BJ (cell line): ENCODE measurements at regions not wholly inside any gene's neighbourhood (a gene's known extent, or its start where the extent isn't known, plus 50 kb on each side); places are given as distances from the start of the nearest gene placed in this dataset.

ENCODE experiments used
- CTCF ChIA-PET: fragments of 350-600 bp; formaldehyde crosslinking; extraction: SDS; loops from one replicate; lab custom pipeline; 2021; ENCODE audit warnings: antibody characterized with exemption, inconsistent platforms; lab: Yijun Ruan, JAX
- POLR2A ChIA-PET: fragments of 300-600 bp; sonication (Branson Sonifier 250); formaldehyde crosslinking; extraction: SDS; loops from one replicate; lab custom pipeline; 2021; ENCODE audit warnings: antibody characterized with exemption; lab: Charles Lee
- DNase-seq: peaks from one replicate; pipeline ENCODE4 v3.0.0-alpha.2; 2011; ENCODE audit warnings: low read depth
- H3K27me3 ChIP-seq: 2 replicates; pipeline ENCODE4 v1.6.0; 2011; ENCODE audit warnings: low read length; ENCODE audit not compliant: control insufficient read depth, insufficient read depth
- H3K36me3 ChIP-seq: 2 replicates; pipeline ENCODE4 v1.5.1; 2011; ENCODE audit warnings: low read length; ENCODE audit not compliant: control insufficient read depth, insufficient read depth
- H3K4me3 ChIP-seq: 2 replicates; pipeline ENCODE4 v1.5.1; 2011; ENCODE audit warnings: low read depth, mild to moderate bottlenecking, control low read depth, low read length
- CTCF ChIP-seq: IDR thresholded peaks from 2 replicates; pipeline ENCODE4 v1.5.1; 2011; ENCODE audit warnings: low read depth, mild to moderate bottlenecking, control low read depth, inconsistent platforms, low read length, moderate library complexity; ENCODE audit not compliant: insufficient read depth

GRCh38 chr1:4526747-4527146 is 127.7 kb upstream of the AJAP1 start:
- Histone ChIP-seq H3K27me3 (no peaks in the 10 kb centered on the region), H3K4me3 (no peak overlapping the region), H3K36me3 (no peaks in the 10 kb centered on the region)
- ChIA-PET POLR2A (no interaction called here), CTCF (no interaction called here)
- no peak for DNase-seq
- no peak for TF ChIP-seq CTCF

- CTCF ChIA-PET, result no interaction called here
- no peak for DNase-seq
- H3K36me3 ChIP-seq, result no peaks in the 10 kb centered on the region
- H3K27me3 ChIP-seq, result no peaks in the 10 kb centered on the region
- TF ChIP-seq CTCF, result no peak
- POLR2A ChIA-PET, result no interaction called here
- H3K4me3 ChIP-seq, result no peak overlapping the region
Measured at GRCh38 chr1:4527819-4528218, 126.6 kb upstream of the AJAP1 start.

- TF ChIP-seq CTCF, result no peak
- ChIA-PET POLR2A (no interaction called here), CTCF (no interaction called here)
- Histone ChIP-seq H3K36me3 (no peaks in the 10 kb centered on the region), H3K4me3 (no peak overlapping the region), H3K27me3 (no peaks in the 10 kb centered on the region)
- no peak for DNase-seq
Measured at GRCh38 chr1:4528590-4528989, 125.8 kb upstream of the AJAP1 start.

- H3K36me3 ChIP-seq, result no peaks in the 10 kb centered on the region
- TF ChIP-seq CTCF, result no peak
- H3K27me3 ChIP-seq, result no peaks in the 10 kb centered on the region
- ChIA-PET POLR2A (no interaction called here), CTCF (no interaction called here)
- DNase-seq, result no peak
- H3K4me3 ChIP-seq, result no peak overlapping the region
Measured at GRCh38 chr1:4529446-4530165, 124.8 kb upstream of the AJAP1 start.

GRCh38 chr1:4530166-4530785 is 124.1 kb upstream of the AJAP1 start:
- no peak for DNase-seq
- ChIA-PET POLR2A (no interaction called here), CTCF (no interaction called here)
- no peak overlapping the region for H3K4me3 ChIP-seq
- no peaks in the 10 kb centered on the region for H3K36me3 ChIP-seq
- H3K27me3 ChIP-seq, result no peaks in the 10 kb centered on the region
- no peak for TF ChIP-seq CTCF
